HG03175 (cell line): ENCODE measurements at regions not wholly inside any gene's neighbourhood (a gene's known extent, or its start where the extent isn't known, plus 50 kb on each side); places are given as distances from the start of the nearest gene placed in this dataset.
"Not testable (repeated sequence)": the region's sequence is repeated elsewhere in the genome, so short reads cannot be mapped to it uniquely, and the experiment has no call there.

Experiments used
- ATAC-seq: cut with Tn5 transposase; IDR thresholded peaks from one replicate; pipeline ENCODE4 v1.9.1; 2021; ENCODE audit warnings: mild to moderate bottlenecking, moderate library complexity; ENCODE audit not compliant: unreplicated experiment

- no peak for ATAC-seq
Observed at GRCh38 chr10:131363416-131363815, 51.9 kb upstream of the TCERG1L start.

- no peak for ATAC-seq
Observed at GRCh38 chr10:131371571-131371970, 60.0 kb upstream of the TCERG1L start.

GRCh38 chr10:131381576-131381975 lies 70.1 kb upstream of the TCERG1L start:
- ATAC-seq, result no peak

GRCh38 chr10:131385161-131385872 lies 73.8 kb upstream of the TCERG1L start:
- ATAC-seq, result not testable (repeated sequence)

- no peak for ATAC-seq
Observed at GRCh38 chr10:131387018-131387529, 75.6 kb upstream of the TCERG1L start.

GRCh38 chr10:131391936-131392335 lies 80.4 kb upstream of the TCERG1L start:
- no peak for ATAC-seq

- no peak for ATAC-seq
Observed at GRCh38 chr10:131396121-131397050, 84.9 kb upstream of the TCERG1L start.

GRCh38 chr10:131398166-131398565 lies 86.6 kb upstream of the TCERG1L start:
- ATAC-seq, result no peak

GRCh38 chr10:131399981-131400380 lies 88.5 kb upstream of the TCERG1L start:
- no peak for ATAC-seq

- ATAC-seq, result no peak
Observed at GRCh38 chr10:131400513-131400912, 89.0 kb upstream of the TCERG1L start.

GRCh38 chr10:131402771-131403650 lies 91.5 kb upstream of the TCERG1L start:
- ATAC-seq, result no peak

- no peak for ATAC-seq
Observed at GRCh38 chr10:131403936-131404335, 92.4 kb upstream of the TCERG1L start.

GRCh38 chr10:131404886-131405285 lies 93.4 kb upstream of the TCERG1L start:
- ATAC-seq, result no peak

GRCh38 chr10:131406676-131407392 lies 95.3 kb upstream of the TCERG1L start:
- ATAC-seq, result no peak

GRCh38 chr10:131418681-131419080 lies 107.2 kb upstream of the TCERG1L start:
- no peak for ATAC-seq

GRCh38 chr10:131419797-131420196 lies 108.3 kb upstream of the TCERG1L start:
- no peak for ATAC-seq

- ATAC-seq, result no peak
Observed at GRCh38 chr10:131420867-131421266, 109.3 kb upstream of the TCERG1L start.

- ATAC-seq, result no peak
Observed at GRCh38 chr10:131421381-131421780, 109.9 kb upstream of the TCERG1L start.

- no peak for ATAC-seq
Observed at GRCh38 chr10:131422731-131423130, 111.2 kb upstream of the TCERG1L start.

GRCh38 chr10:131424053-131424452 lies 112.5 kb upstream of the TCERG1L start:
- ATAC-seq, result no peak
